Osteocyte (in vitro differentiated cells): ENCODE measurements at regions not wholly inside any gene's neighbourhood (a gene's known extent, or its start where the extent isn't known, plus 50 kb on each side); places are given as distances from the start of the nearest gene placed in this dataset.

Source experiments
- DNase-seq: peaks from one replicate; pipeline ENCODE4 v3.0.0; 2021; ENCODE audit warnings: mixed read lengths; ENCODE audit not compliant: unreplicated experiment; ENCODE audit errors: extremely low spot score
- H3K27ac Mint-ChIP-seq: one replicate; pipeline ENCODE4 v1.8.0; 2021; ENCODE audit warnings: mild to moderate bottlenecking, mixed read lengths; ENCODE audit not compliant: unreplicated experiment
- H3K27me3 Mint-ChIP-seq: one replicate; pipeline ENCODE4 v1.8.0; 2021; ENCODE audit warnings: mixed read lengths; ENCODE audit not compliant: unreplicated experiment
- H3K36me3 Mint-ChIP-seq: one replicate; pipeline ENCODE4 v1.8.0; 2021; ENCODE audit warnings: mixed read lengths; ENCODE audit not compliant: unreplicated experiment
- H3K4me1 Mint-ChIP-seq: one replicate; pipeline ENCODE4 v1.8.0; 2021; ENCODE audit warnings: mixed read lengths; ENCODE audit not compliant: unreplicated experiment
- H3K4me3 Mint-ChIP-seq: one replicate; pipeline ENCODE4 v1.8.0; 2021; ENCODE audit warnings: mild to moderate bottlenecking, moderate library complexity, mixed read lengths; ENCODE audit not compliant: unreplicated experiment
- H3K9me3 Mint-ChIP-seq: one replicate; pipeline ENCODE4 v1.8.0; 2021; ENCODE audit warnings: mixed read lengths; ENCODE audit not compliant: unreplicated experiment
- CTCF ChIP-seq: fragments of 200-600 bp; sonication (generic); IDR thresholded peaks from 2 replicates; pipeline ENCODE4 v1.5.0; 2021; ENCODE audit warnings: antibody characterized with exemption, mild to moderate bottlenecking, moderate library complexity

- TF ChIP-seq CTCF, result no peak
- H3K4me1 Mint-ChIP-seq, result peaks cover 14% of the 10 kb centered on the region
- H3K27ac Mint-ChIP-seq, result peak overlapping the region; percentile 48
- DNase-seq, result no peak
- H3K4me3 Mint-ChIP-seq, result no peak overlapping the region
- no peaks in the 10 kb centered on the region for H3K27me3 Mint-ChIP-seq
- no peaks in the 10 kb centered on the region for H3K36me3 Mint-ChIP-seq
- H3K9me3 Mint-ChIP-seq, result no peaks in the 10 kb centered on the region
Observed at GRCh38 chr4:125546272-125546671, 231.5 kb downstream of the FAT4 start.

- H3K27me3 Mint-ChIP-seq, result no peaks in the 10 kb centered on the region
- H3K36me3 Mint-ChIP-seq, result no peaks in the 10 kb centered on the region
- H3K4me3 Mint-ChIP-seq, result no peak overlapping the region
- no peaks in the 10 kb centered on the region for H3K9me3 Mint-ChIP-seq
- peaks cover 14% of the 10 kb centered on the region for H3K4me1 Mint-ChIP-seq
- no peak for TF ChIP-seq CTCF
- H3K27ac Mint-ChIP-seq, result peak overlapping the region; percentile 25
- DNase-seq, result no peak
Observed at GRCh38 chr4:125547836-125548235, 233.1 kb downstream of the FAT4 start.

- Mint-ChIP-seq H3K27ac (no peak overlapping the region), H3K27me3 (no peaks in the 10 kb centered on the region)
Observed at GRCh38 chr4:125550769-125551168, 236.0 kb downstream of the FAT4 start.

GRCh38 chr4:125551466-125551865 lies 236.7 kb downstream of the FAT4 start:
- Mint-ChIP-seq H3K27me3 (no peaks in the 10 kb centered on the region), H3K9me3 (peaks cover 5% of the 10 kb centered on the region), H3K27ac (no peak overlapping the region), H3K4me1 (peaks cover 6% of the 10 kb centered on the region), H3K36me3 (no peaks in the 10 kb centered on the region), H3K4me3 (no peak overlapping the region)
- DNase-seq, result no peak
- TF ChIP-seq CTCF, result no peak

More at GRCh38 chr4:125550769-125551168, 236.0 kb downstream of the FAT4 start:
- Mint-ChIP-seq H3K4me1 (peaks cover 9% of the 10 kb centered on the region), H3K9me3 (peaks cover 3% of the 10 kb centered on the region), H3K4me3 (no peak overlapping the region), H3K36me3 (no peaks in the 10 kb centered on the region)
- DNase-seq, result no peak
- no peak for TF ChIP-seq CTCF

- Mint-ChIP-seq H3K9me3 (peaks cover 7% of the 10 kb centered on the region), H3K27ac (no peak overlapping the region), H3K27me3 (no peaks in the 10 kb centered on the region), H3K4me3 (no peak overlapping the region), H3K4me1 (peaks cover 9% of the 10 kb centered on the region), H3K36me3 (no peaks in the 10 kb centered on the region)
- no peak for DNase-seq
- no peak for TF ChIP-seq CTCF
Observed at GRCh38 chr4:125551967-125552366, 237.2 kb downstream of the FAT4 start.
